Endometrium (tissue), 2 donors: ENCODE measurements at regions not wholly inside any gene's neighbourhood (a gene's known extent, or its start where the extent isn't known, plus 50 kb on each side); places are given as distances from the start of the nearest gene placed in this dataset.
"Not testable (repeated sequence)": the region's sequence is repeated elsewhere in the genome, so short reads cannot be mapped to it uniquely, and the experiment has no call there.

Experiments
- FAIRE-seq: peaks from 2 replicates; lab custom pipeline; 2012; peaks lifted over from hg19 to GRCh38; lab: Jason Lieb, UNC
- donor health status: control.
- donor health status: control.

- FAIRE-seq: no peak
Measured at GRCh38 chr5:96483878-96484277, 50.8 kb upstream of the PCSK1 start.

GRCh38 chr5:96487859-96488258 is 54.8 kb upstream of the PCSK1 start:
- FAIRE-seq: no peak

- FAIRE-seq: no peak
Measured at GRCh38 chr5:96489532-96489931, 56.5 kb upstream of the PCSK1 start.

- no peak for FAIRE-seq
Measured at GRCh38 chr5:96492459-96493047, 59.5 kb upstream of the PCSK1 start.

- no peak for FAIRE-seq
Measured at GRCh38 chr5:96493219-96493790, 60.3 kb upstream of the PCSK1 start.

GRCh38 chr5:96495412-96495811 is 62.4 kb upstream of the PCSK1 start:
- not testable (repeated sequence) for FAIRE-seq

- not testable (repeated sequence) for FAIRE-seq
Measured at GRCh38 chr5:96497027-96497426, 64.0 kb upstream of the PCSK1 start.

GRCh38 chr5:96499753-96500345 is 66.8 kb upstream of the PCSK1 start:
- FAIRE-seq: no peak

GRCh38 chr5:96501991-96502646 is 69.1 kb upstream of the PCSK1 start:
- peak; percentile 39 for FAIRE-seq

- FAIRE-seq: no peak
Measured at GRCh38 chr5:96503501-96504236, 70.6 kb upstream of the PCSK1 start.

- no peak for FAIRE-seq
Measured at GRCh38 chr5:96506376-96506775, 73.3 kb upstream of the PCSK1 start.

- no peak for FAIRE-seq
Measured at GRCh38 chr5:96506866-96507527, 73.9 kb upstream of the PCSK1 start.

- FAIRE-seq: no peak
Measured at GRCh38 chr5:96509316-96509715, 76.3 kb upstream of the PCSK1 start.

- no peak for FAIRE-seq
Measured at GRCh38 chr5:96509721-96510350, 76.8 kb upstream of the PCSK1 start.

GRCh38 chr5:96516631-96517071 is 83.6 kb upstream of the PCSK1 start:
- FAIRE-seq: no peak

GRCh38 chr5:96517295-96517694 is 84.2 kb upstream of the PCSK1 start:
- no peak for FAIRE-seq

GRCh38 chr5:96520345-96520744 is 87.3 kb upstream of the PCSK1 start:
- FAIRE-seq: no peak

GRCh38 chr5:96522635-96523355 is 89.7 kb upstream of the PCSK1 start:
- no peak for FAIRE-seq

GRCh38 chr5:96527768-96528661 is 95.0 kb upstream of the PCSK1 start:
- no peak for FAIRE-seq
